Neural cell (in vitro differentiated cells): ENCODE measurements at regions not wholly inside any gene's neighbourhood (a gene's known extent, or its start where the extent isn't known, plus 50 kb on each side); places are given as distances from the start of the nearest gene placed in this dataset.

Experiments
- H2AFZ ChIP-seq: fragments of 200-600, 300-800 bp; sonication (generic), shearing (Covaris generic); 2 replicates; pipeline ENCODE4 v1.6.0; 2014; ENCODE audit warnings: low read depth, mild to moderate bottlenecking, antibody characterized with exemption, low read length, moderate library complexity
- H3F3A ChIP-seq: fragments of 200-600 bp; shearing (Covaris generic); 2 replicates; pipeline ENCODE4 v1.6.1; 2016; ENCODE audit warnings: mild to moderate bottlenecking, moderate library complexity, mixed read lengths, antibody characterized with exemption, low read length; ENCODE audit not compliant: insufficient read depth, poor library complexity, severe bottlenecking
- H3K27ac ChIP-seq: fragments of 200-600, 300-800 bp; sonication (generic), shearing (Covaris generic); 2 replicates; pipeline ENCODE4 v1.5.1; 2014; ENCODE audit warnings: mild to moderate bottlenecking, low read length, moderate library complexity
- H3K27me3 ChIP-seq: fragments of 300-800, 200-600 bp; sonication (generic), shearing (Covaris generic); 2 replicates; pipeline ENCODE4 v1.6.0; 2014; ENCODE audit warnings: mild to moderate bottlenecking, low read depth, low read length, moderate library complexity; ENCODE audit not compliant: insufficient read depth
- H3K36me3 ChIP-seq: fragments of 300-800, 200-600 bp; sonication (generic), shearing (Covaris generic); 2 replicates; pipeline ENCODE4 v1.5.1; 2014; ENCODE audit warnings: mild to moderate bottlenecking, antibody characterized with exemption, low read length, moderate library complexity; ENCODE audit not compliant: insufficient read depth
- H3K4me2 ChIP-seq: fragments of 300-800, 200-600 bp; sonication (generic), shearing (Covaris generic); 2 replicates; pipeline ENCODE4 v1.6.0; 2014; ENCODE audit warnings: mild to moderate bottlenecking, low read length
- H3K4me3 ChIP-seq: fragments of 300-800, 200-600 bp; sonication (generic), shearing (Covaris generic); 2 replicates; pipeline ENCODE4 v1.5.1; 2014; ENCODE audit warnings: mild to moderate bottlenecking, low read length, moderate library complexity
- H3K79me2 ChIP-seq: fragments of 200-600 bp; shearing (Covaris generic); replicated peaks from 2 replicates; pipeline ENCODE4 v1.6.0; 2014; ENCODE audit warnings: mild to moderate bottlenecking, low read length, moderate library complexity; ENCODE audit not compliant: insufficient read depth
- H3K9ac ChIP-seq: fragments of 300-800, 200-600 bp; sonication (generic), shearing (Covaris generic); 2 replicates; pipeline ENCODE4 v1.6.1; 2016; ENCODE audit warnings: mild to moderate bottlenecking, low read length, mixed read lengths
- H3K9me2 ChIP-seq: fragments of 200-600 bp; shearing (Covaris generic); 2 replicates; pipeline ENCODE4 v1.6.1; 2016; ENCODE audit warnings: mild to moderate bottlenecking, low read length, mixed read lengths; ENCODE audit not compliant: insufficient read depth
- H3K9me3 ChIP-seq: fragments of 200-600, 300-800 bp; sonication (generic), shearing (Covaris generic); 2 replicates; pipeline ENCODE4 v1.6.1; 2016; ENCODE audit warnings: mild to moderate bottlenecking, mixed run types, low read length, moderate library complexity, mixed read lengths
- H4K20me1 ChIP-seq: fragments of 200-600 bp; shearing (Covaris generic); 2 replicates; pipeline ENCODE4 v1.6.1; 2016; ENCODE audit warnings: mild to moderate bottlenecking, mixed run types; ENCODE audit not compliant: insufficient read depth
- EP300 ChIP-seq: fragments of 450-650 bp; conservative IDR thresholded peaks from 2 replicates; pipeline ENCODE4 v1.6.1; 2014; ENCODE audit warnings: antibody characterized with exemption, mild to moderate bottlenecking, moderate library complexity; ENCODE audit not compliant: poor library complexity, severe bottlenecking
- EZH2 ChIP-seq: fragments of 200-600, 300-800 bp; shearing (Covaris generic), sonication (generic); IDR thresholded peaks from 2 replicates; pipeline ENCODE4 v1.6.1; 2014; ENCODE audit warnings: antibody characterized with exemption, low read length, borderline replicate concordance, mild to moderate bottlenecking; ENCODE audit not compliant: insufficient read depth, poor library complexity, severe bottlenecking
- MXI1 ChIP-seq: fragments of 450-650 bp; conservative IDR thresholded peaks from 2 replicates; pipeline ENCODE4 v1.6.1; 2014; ENCODE audit warnings: antibody characterized with exemption, mild to moderate bottlenecking; ENCODE audit not compliant: poor library complexity, severe bottlenecking
- POLR2AphosphoS5 ChIP-seq: IDR thresholded peaks from 2 replicates; pipeline ENCODE4 v1.6.1; 2012
- RAD21 ChIP-seq: fragments of 450-650 bp; conservative IDR thresholded peaks from 2 replicates; pipeline ENCODE4 v1.6.1; 2014; ENCODE audit warnings: antibody characterized with exemption, mild to moderate bottlenecking, moderate library complexity
- SMC3 ChIP-seq: fragments of 450-650 bp; conservative IDR thresholded peaks from 2 replicates; pipeline ENCODE4 v1.6.1; 2014; ENCODE audit warnings: antibody characterized with exemption, mild to moderate bottlenecking, moderate library complexity; ENCODE audit not compliant: poor library complexity
- TAF1 ChIP-seq: IDR thresholded peaks from 2 replicates; pipeline ENCODE4 v1.6.1; 2012; ENCODE audit warnings: low read depth
- TF ChIP-seq, protein P1 (sequence below): IDR thresholded peaks from 2 replicates; pipeline ENCODE4 v1.6.1; 2012; ENCODE audit warnings: borderline replicate concordance
- TF ChIP-seq, protein P2 (sequence below): fragments of 450-650 bp; IDR thresholded peaks from 2 replicates; pipeline ENCODE4 v1.5.1; 2014; ENCODE audit warnings: antibody characterized with exemption, mild to moderate bottlenecking, moderate library complexity; ENCODE audit not compliant: poor library complexity, severe bottlenecking

GRCh38 chr17:52376137-52376536 is 217.6 kb upstream of the CA10 start:
- H3F3A ChIP-seq = no peaks in the 10 kb centered on the region
- H3K27me3 ChIP-seq = no peaks in the 10 kb centered on the region
- no peak overlapping the region for H3K9ac ChIP-seq
- H3K36me3 ChIP-seq = no peaks in the 10 kb centered on the region
- no peaks in the 10 kb centered on the region for H3K79me2 ChIP-seq
- H3K9me2 ChIP-seq = no peaks in the 10 kb centered on the region
- H3K4me3 ChIP-seq = no peak overlapping the region
- no peak overlapping the region for H2AFZ ChIP-seq
- no peak overlapping the region for H3K27ac ChIP-seq
- no peak overlapping the region for H3K4me2 ChIP-seq
- no peaks in the 10 kb centered on the region for H4K20me1 ChIP-seq
- TF ChIP-seq SMC3 = no peak
- TF ChIP-seq, protein P1, sequence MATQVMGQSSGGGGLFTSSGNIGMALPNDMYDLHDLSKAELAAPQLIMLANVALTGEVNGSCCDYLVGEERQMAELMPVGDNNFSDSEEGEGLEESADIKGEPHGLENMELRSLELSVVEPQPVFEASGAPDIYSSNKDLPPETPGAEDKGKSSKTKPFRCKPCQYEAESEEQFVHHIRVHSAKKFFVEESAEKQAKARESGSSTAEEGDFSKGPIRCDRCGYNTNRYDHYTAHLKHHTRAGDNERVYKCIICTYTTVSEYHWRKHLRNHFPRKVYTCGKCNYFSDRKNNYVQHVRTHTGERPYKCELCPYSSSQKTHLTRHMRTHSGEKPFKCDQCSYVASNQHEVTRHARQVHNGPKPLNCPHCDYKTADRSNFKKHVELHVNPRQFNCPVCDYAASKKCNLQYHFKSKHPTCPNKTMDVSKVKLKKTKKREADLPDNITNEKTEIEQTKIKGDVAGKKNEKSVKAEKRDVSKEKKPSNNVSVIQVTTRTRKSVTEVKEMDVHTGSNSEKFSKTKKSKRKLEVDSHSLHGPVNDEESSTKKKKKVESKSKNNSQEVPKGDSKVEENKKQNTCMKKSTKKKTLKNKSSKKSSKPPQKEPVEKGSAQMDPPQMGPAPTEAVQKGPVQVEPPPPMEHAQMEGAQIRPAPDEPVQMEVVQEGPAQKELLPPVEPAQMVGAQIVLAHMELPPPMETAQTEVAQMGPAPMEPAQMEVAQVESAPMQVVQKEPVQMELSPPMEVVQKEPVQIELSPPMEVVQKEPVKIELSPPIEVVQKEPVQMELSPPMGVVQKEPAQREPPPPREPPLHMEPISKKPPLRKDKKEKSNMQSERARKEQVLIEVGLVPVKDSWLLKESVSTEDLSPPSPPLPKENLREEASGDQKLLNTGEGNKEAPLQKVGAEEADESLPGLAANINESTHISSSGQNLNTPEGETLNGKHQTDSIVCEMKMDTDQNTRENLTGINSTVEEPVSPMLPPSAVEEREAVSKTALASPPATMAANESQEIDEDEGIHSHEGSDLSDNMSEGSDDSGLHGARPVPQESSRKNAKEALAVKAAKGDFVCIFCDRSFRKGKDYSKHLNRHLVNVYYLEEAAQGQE = no peak
- no peak for TF ChIP-seq EZH2
- TF ChIP-seq TAF1 = no peak
- TF ChIP-seq POLR2AphosphoS5 = no peak
- TF ChIP-seq MXI1 = no peak
- no peak for TF ChIP-seq RAD21
- no peak for TF ChIP-seq EP300
- TF ChIP-seq, protein P2, sequence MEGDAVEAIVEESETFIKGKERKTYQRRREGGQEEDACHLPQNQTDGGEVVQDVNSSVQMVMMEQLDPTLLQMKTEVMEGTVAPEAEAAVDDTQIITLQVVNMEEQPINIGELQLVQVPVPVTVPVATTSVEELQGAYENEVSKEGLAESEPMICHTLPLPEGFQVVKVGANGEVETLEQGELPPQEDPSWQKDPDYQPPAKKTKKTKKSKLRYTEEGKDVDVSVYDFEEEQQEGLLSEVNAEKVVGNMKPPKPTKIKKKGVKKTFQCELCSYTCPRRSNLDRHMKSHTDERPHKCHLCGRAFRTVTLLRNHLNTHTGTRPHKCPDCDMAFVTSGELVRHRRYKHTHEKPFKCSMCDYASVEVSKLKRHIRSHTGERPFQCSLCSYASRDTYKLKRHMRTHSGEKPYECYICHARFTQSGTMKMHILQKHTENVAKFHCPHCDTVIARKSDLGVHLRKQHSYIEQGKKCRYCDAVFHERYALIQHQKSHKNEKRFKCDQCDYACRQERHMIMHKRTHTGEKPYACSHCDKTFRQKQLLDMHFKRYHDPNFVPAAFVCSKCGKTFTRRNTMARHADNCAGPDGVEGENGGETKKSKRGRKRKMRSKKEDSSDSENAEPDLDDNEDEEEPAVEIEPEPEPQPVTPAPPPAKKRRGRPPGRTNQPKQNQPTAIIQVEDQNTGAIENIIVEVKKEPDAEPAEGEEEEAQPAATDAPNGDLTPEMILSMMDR = no peak
- no peaks in the 10 kb centered on the region for H3K9me3 ChIP-seq

DNA sequence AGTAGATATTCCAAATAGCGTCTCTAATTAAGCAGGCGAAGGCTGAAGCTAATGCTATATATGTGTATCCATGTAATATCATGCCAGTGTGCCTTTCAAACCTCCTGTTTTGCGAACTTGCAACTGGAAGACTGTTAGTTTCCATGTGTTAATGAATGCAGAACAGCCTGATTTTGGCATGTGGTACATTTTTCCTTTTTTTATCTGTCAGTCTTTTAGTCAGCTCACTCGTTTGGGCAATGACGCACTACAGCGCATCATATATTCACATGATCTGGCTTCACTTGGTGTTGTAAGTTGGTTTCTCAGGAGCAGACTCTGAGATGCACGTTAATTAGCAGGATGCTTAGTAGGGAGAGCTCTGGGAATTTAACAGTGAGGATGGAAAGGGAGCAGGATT is 210.4 kb upstream of the CA10 start:
- H3K79me2 ChIP-seq = no peaks in the 10 kb centered on the region
- H4K20me1 ChIP-seq = no peaks in the 10 kb centered on the region
- H3K9me2 ChIP-seq = no peaks in the 10 kb centered on the region
- no peaks in the 10 kb centered on the region for H3K36me3 ChIP-seq
- no peak overlapping the region for H3K4me3 ChIP-seq
- no peak for TF ChIP-seq POLR2AphosphoS5
- TF ChIP-seq SMC3 = no peak
- TF ChIP-seq RAD21 = no peak
- no peak for TF ChIP-seq TAF1
- TF ChIP-seq, protein P2 = no peak
- TF ChIP-seq, protein P1 = no peak
- no peak for TF ChIP-seq EP300
- no peak for TF ChIP-seq EZH2
- no peak for TF ChIP-seq MXI1
- H3K27me3 ChIP-seq = no peaks in the 10 kb centered on the region
- H3K9me3 ChIP-seq = no peaks in the 10 kb centered on the region
- no peak overlapping the region for H3K27ac ChIP-seq
- H3F3A ChIP-seq = no peaks in the 10 kb centered on the region
- H3K9ac ChIP-seq = no peak overlapping the region
- H2AFZ ChIP-seq = no peak overlapping the region
- no peak overlapping the region for H3K4me2 ChIP-seq
